ENCODE measurements at regions not wholly inside any gene's neighbourhood (a gene's known extent, or its start where the extent isn't known, plus 50 kb on each side); places are given as distances from the start of the nearest gene placed in this dataset.

DNA sequence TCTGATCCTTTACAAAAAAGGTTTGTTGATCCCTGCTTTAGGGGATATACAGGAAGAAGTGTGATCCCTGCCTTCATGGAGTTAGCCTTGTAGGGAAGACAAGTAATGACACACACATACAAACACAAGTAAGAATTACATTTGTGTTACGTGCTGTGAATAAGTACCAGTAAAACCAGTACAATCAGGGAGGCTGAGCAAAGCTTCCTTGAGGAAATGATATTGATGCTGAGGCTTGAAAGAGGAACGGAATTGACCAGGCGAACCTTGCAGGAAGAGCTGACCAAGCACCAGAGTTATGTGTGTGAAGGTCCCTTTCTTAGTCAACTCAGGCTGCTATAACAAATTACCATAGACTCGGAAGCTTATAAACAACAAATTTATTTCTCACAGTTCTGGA lies 83.6 kb upstream of the CACUL1 start:
- DNase-seq = no peak

DNA sequence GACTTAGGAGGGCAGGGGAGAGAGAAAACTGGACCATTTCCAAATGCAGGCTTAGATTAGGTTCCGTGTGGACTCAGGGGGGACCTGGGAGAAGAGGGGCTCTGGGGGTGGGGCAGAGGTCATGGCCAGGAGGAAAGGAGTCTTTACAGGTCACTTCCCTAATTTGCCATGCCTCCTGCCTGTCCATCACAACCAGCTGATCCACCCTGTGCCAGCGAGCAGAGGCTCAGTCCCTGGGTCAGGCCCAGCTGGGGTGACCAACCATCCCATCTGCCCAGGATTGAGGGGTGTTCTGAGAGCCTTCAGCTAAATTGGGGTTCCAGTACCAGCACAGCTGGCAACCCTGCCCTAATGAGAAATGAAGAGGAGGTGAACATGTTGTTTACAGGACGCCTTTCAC lies 84.6 kb upstream of the CACUL1 start:
- no peak for DNase-seq

DNA sequence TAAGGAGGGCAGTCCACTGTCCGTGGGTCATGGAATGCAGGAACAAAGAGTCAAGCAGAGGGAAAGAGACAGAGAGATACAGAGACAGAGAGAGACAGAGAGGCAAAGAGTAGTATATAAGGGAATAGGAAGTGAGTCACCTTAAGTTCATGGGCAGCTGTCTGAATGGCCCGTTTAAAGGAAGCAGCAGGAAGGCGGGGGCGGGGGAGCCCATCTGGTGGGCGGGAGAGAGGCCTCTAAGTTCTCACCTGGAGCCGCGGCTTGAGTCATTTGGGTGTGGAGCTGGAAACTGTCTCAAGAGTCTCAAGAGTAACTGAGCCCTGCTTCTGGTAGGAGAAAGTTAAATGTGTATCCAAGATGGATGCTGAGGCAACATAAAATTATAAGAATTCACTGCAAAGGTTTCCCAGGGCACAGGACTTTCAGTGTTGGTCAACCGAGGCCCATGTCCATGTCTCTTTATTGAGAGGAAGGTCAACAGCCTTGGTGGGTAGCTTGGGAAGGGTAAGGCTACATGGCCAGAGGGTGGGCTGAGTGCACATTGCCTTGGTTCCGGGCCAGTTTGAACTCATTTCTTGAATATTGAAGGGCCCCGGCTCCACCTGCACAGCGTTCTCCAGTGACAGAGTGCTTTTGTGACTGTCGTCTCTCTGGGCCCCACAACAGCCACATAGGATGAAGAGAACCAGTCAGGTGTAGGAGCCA lies 85.5 kb upstream of the CACUL1 start:
- no peak for DNase-seq

DNA sequence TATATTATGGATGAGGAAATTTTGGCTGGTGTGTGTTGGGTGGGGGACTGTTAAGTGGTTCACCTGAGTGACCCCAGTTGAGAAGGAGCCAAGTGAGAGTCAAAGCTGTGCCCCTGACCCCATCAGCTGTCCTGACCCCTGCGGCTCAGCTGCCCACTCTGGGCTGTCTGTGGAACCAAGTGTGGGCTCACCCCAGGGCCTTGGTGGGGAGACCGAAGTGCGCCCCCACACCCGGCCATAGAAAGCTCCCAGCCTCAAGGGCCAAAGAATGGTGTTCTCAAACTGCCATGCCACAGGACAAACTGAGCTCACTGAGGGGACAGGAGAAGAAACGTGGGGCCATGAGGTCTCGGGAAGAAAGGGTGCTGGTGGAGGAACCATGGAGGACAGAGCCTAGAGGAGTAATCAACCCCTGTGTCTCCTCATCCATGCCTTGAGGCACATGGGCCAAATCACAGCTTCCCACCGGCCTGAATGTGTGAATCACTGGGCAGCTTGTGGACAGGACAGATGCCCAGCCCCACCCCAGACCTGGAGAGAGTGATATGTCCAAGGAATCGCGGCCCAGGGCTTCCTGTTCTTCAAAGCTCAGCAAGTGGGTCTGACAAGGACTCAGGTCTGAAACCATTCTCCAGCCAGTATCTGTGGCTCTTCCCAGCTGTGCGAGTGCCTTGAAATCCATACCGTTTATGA lies 86.2 kb upstream of the CACUL1 start:
- no peak for DNase-seq

DNA sequence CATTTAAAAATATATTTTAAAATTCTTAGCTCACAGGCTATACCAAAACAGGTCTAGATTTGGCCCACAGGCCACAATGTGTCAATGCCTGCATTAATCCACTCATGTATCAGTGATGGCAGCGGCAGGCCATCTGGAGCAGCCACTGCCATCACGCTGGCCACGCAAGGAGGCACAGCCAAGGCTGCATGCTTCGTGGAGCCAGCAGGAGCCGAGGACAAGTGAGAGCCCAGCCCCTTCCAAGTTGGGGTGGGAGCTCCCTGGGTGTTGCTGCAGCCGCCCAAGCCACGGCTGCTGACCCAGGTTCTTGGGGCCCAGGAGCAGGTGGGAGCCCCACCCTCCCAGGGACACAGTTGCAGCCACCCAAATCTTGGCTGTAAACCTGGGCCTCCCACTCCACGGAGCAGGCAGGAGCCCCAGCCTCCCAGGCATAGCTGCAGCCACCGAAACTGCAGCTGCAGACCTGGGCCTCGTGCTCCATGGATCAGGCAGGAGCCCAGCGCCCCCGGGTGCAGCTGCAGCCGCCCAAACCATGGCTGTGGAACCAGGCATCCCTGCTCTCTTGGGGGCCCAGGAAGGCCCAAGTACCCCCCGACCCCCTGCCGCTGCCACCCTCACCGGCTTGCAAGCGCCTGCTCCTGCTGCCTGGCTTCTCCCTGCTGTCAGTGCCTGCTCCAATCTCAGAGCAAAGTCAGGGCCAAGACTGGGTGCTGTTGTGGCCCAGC lies 87.3 kb upstream of the CACUL1 start:
- DNase-seq = no peak

DNA sequence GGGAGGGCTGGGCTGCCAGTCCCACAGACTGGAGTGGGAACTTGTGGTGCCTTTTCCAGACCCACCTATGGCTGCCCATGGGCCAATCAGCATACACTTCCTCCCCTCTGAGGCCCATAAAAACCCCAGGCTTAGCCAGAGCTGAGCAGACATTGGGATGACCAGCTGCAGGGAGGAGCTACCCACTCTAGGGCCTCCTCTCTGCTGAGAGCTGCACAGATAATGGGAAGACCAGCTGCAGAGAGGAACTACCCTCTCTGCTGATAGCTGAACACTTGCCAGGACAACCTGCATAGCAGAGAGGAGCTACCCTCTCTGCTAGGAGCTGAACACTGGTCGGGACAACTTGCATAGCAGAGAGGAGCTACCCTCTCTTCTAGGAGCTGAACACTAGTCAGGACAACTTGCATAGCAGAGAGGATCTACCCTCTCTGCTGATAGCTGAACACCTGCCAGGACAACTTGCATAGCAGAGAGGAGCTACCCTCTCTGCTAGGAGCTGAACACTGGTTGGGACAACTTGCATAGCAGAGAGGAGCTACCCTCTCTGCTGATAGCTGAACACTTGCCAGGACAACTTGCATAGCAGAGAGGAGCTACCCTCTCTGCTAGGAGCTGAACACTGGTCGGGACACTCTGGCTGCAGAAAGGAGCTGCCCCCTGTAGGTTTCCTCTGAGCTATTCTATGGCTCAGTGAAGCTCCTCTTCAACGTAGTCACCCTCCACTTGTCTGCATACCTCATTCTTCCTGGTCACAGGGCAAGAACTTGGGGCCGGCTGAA lies 88.3 kb upstream of the CACUL1 start:
- no peak for DNase-seq

DNA sequence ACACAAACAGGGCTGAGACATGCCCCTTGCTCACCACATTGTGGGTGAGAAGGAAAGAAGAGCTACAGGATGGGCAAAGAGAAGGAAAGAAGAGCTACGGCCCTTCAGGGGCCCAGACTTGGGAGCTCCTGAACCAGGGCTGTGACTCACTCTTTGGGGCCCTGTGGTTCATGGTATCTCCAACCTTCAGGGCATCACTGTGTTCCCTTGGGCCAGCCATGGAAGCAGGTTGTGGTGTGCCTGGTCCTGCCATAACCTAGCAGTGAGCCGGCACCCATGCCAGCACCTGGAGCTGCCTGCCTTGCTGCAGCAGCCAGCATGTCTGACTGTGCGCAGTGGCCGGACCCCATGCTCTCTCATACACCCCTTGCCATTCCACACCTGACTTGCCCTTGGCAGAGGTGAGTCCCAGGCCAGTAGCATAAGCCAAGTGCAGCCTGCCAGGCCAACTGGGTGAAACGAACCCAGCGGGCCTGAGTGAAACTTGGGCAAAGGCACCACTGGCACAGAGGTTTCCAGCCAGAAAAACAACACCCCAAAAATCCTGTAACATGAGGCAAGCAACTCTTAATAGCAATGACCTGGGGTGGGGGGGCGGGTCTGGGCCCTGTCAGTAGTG lies 89.0 kb upstream of the CACUL1 start:
- DNase-seq = no peak

DNA sequence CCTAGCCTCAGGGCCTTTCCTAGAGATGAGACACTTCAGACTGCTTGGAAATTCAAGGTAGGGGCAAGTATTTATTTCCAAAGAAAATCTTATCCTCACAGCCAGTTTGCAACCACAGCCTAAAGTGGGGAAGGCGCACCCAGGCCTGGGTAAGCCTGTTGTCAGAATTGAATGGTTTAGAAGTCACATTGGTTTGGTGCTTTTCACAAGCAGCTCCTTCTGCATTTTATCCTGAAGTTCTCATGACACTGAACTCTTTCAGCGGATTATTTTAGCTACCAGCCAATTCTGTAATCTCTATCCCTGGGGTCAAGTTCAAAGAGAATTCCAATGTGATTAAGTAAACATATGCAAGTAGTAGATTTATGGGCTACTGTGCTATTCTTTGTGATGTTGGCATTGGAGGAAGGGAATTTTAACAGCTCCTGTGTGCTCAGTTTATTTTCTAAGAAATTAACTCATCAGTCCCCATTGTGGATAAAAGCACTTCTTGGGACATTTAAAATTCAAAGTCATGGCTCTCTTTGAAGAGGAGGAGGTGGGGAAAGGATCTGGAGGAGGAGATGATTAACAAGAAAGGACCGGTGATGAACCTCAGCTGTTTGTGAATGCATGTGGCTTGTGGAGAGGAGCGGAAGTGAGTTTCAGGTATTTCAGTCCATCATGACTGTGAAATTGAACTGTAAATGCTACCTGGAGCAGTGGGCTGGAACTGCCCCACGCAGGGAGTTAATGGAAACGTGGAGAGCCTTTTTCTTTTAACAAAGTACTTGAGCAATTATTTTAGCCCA lies 90.2 kb upstream of the CACUL1 start:
- DNase-seq = no peak

DNA sequence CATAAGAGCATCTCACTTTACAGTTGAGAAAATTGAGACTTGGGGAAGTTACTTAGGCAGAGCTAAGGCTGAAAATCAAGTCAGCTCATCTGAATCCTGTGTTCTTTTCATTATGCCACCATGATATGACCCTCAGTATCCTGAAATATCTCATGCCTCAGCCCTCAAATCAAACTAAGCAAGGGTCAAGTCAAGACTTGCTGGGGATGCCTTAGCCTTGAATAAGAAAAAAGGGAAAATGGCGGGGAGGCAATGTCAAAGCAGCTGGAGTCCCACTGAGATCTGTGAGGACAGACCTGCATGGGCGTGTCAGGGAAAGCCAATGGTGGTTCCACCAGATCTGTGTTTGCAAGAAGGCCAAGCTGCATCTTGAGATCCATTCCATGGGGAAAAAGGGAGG lies 91.0 kb upstream of the CACUL1 start:
- no peak for DNase-seq

DNA sequence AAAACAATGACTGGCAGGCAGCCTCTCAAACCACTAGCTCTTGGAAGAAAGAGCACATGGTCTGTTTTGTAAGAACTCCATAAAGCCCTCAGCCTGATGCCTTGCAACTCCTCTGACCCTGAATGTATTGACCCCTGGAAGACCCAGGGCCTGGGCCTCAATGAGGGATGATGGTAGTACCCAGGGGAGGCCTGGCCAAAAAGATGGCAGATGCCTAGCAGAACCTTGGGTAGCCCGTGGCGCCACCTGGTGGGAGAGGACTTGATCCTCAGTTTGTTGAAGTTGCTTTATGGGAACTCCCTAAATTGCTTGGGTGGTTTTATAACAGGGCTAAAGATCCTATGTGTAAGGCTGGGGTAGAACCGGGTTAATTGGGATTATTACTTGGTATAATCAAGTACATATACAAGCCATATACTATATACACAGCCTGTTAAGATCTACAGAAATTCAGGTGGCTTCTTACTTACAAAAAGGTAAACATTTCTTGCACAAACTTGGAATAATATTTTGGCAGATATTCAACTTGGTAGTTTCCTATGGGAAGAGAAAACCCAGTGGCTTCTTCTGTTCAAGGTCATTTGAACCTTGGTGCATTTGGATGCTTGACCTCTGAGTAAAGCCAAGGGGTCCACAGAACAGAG lies 95.8 kb upstream of the CACUL1 start:
- no peak for DNase-seq

DNA sequence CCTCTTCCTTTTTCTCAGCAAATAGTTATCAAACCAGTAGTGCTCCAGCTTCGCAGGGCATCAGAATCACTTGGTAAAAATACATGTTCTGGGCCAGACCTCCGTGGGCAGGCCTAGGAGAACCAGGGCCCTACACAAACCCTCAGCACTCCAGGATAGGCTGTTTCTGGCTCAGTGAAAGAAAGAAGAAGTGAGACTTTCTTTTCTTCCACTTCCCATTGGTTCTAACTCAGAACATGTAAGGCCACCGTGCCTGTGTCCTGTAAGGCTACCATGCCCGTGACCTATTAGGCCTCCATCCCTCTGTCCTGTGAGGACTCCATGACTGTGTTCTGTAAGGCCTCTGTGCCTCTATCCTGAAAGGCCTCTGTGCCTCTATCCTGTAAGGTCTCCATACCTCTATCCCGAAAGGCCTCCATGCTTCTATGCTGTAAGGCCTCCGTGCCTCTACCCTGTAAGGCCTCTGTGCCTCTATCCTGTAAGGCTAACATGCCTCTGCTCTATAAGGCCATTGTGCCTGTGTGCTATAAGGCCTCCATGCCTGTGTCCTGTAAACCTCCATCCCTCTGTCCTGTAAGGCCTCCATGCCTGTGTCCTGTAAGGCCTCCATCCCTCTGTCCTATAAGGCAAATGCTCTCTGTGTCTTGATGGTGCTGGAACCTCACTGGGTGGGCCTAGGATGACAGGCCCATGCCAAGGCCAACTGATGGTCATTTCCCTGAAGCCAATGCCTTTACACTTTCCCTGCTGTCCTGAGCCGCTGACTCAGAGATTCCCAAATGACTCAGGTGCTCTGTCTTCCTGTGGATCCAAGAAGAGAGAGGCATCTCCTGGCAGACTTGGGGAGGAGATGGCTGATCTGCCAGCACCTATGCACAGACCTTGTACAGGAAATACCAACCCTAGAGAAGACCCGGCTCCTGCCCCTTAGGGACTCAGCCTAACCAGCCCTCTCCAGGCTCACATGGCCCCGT lies 96.6 kb upstream of the CACUL1 start:
- no peak for DNase-seq

DNA sequence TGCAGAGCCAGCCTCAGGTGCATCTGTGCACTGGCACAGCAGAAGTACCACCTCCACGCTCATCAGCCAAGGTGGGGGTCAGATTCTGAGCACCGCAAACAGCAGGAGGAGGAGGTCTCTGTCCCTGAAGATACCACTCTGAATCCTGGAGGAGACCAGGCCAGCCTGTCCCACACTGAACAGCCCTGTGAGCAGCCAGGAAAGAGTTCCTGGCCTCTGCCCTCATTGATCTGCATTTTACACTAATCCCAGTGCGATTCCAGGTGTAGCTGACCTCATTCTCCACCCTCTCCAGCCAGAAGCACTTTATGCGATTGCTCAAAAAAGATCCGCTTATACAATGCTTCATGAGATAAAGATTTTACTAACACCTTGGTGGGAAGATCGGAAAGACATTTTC lies 99.1 kb upstream of the CACUL1 start:
- DNase-seq = no peak

DNA sequence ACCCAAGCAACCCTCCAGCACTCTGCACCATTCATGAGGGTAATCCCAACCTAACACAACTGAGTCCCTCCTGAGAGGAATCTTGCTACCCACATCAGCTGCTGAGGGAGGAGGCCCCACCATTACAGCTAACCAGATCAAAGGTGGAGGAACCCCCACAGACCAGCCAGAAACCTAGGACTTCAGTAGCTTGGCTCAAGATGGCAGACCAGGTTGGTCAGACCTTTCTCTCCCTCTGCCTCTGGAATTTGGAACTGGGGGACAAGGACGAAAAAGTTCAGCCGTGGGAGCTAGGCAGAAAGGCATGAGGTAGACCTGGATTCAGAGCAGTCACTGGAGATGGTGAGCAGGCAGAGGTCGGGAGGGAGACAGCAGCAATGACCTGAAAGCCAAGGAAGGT lies 101.3 kb upstream of the CACUL1 start:
- DNase-seq = no peak

DNA sequence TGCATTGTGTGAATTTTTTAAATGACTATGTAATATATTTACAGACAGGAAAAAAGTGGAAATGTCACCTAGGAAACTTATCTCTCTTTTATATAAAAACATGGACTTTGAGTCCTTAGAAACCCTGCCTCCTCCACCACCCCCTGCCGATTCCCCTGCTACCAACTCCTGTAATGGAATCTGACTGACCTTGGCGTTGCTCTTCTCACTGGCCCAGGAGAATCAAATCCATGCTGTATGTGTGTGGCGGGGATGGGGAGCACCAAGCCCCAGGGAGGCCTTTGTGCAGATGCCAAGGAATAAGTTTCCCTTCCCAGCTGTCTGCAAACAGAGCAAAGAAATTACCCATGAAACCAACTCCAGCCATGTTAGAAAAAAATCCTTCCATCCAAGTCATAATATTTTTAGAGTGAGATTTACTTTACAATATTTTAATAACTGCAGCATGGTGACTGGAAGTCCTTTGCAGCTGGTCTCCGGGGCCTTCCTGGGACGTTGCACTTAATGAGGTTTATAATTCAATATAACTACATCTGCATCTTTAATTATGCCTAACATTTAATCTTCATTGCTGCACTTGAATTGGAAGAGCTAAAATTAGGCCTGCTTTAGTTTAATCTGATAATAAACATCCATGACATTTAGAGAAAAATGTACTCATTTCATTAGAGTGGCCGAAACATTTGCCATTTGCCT lies 111.4 kb upstream of the CACUL1 start:
- no peak for DNase-seq

DNA sequence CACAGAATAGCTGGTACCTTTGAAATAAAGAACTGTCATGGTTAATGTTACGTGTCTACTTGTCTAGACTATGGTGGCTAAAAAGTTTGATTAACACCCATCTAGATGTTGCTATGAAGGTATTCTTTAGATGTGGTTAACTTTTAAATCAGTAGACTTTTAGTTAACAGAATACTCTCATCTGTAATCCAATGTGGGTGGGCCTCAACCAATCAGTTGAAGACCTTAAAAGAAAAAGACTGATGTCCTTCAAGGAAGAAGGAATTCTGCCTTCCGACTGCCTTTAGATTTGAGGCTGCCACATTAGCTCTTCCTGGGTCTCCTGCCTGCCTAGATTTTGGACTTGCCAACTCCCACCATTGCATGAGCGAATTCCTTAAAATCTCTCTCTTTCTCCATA lies 113.0 kb upstream of the CACUL1 start:
- DNase-seq = no peak

DNA sequence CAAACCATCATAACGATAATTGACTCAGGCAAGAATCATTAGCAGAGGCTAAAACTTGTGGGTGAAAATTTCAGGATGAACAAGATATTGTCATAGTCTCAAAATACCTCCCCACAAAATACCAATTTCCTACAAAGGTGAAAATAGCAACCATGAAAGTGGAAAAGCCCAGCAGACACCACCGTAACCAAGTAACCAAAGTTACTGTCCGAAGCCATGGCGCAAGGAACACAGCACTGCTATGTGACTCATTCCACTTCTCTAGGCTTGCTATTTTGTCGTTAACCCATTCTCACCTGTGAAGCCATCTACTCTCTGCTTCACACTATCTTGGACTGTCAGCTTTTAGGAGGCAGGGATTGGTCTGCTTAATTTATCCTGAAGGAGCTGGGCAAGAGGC lies 113.8 kb upstream of the CACUL1 start:
- DNase-seq = no peak

DNA sequence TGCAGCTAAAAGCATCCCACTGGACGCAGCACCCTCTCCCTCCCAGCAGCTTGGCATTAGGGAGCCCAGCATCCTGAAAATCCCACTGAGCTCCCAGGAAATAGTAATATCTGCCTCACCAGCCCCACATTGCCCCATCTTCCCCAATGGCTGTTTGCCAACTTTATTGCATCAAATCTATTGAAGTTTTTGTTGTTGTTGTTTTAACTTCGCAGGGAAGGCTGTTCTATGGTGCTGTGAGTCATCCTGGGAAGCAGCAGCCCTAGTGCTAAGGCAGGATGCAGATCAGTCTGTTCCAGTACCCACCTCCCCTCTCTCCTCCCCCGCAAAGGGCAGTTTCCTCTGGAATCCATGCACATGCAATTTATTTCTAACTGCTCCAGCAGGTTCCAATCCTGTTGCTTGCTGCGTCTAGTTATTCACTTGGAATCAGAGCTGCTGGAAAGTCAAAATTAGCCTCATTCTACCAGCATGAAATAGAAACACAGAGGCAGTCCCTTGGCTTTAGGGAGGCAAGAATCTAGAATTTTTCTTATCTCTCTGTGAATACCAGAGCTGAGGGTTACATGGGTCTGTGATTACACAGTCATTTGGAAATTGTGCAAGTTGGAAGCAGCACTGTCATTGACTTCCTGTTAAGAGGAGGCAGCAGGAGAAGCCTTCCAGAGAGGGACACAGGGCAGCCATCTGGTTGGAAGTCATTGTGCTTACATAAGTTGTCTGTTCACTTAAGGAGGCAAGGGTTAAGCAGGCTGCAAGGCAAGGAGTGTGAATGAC lies 115.9 kb upstream of the CACUL1 start:
- no peak for DNase-seq

DNA sequence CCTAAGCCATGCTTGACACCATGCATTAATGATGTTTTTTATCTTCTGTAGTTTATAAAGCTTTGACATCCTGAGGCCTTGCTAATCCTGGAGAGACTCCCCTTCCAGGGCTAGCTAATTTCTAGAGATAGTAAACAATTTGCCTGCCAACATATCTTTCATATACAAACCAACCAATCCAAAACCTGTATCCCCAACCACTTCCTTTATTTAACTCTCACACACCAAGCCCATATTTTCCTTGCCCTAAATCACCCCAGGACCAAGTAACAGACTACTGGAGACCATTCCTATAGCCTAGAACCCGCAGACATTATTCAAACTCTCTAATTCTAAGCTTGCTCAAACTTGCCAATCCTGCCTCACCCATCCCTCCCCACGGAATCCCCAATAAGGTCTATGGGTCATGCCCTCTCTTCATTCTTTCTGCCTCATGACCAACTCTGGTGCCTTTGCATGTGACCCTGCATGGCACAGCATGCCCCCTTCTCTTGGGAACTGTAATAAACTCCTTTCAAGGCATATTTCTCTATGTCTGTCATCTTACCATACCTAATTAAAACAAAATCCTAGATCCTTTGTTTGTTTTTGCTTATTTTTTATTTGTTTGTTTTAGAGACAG lies 116.6 kb upstream of the CACUL1 start:
- DNase-seq = no peak
